ENCODE measurements at regions not wholly inside any gene's neighbourhood (a gene's known extent, or its start where the extent isn't known, plus 50 kb on each side); places are given as distances from the start of the nearest gene placed in this dataset.

DNA sequence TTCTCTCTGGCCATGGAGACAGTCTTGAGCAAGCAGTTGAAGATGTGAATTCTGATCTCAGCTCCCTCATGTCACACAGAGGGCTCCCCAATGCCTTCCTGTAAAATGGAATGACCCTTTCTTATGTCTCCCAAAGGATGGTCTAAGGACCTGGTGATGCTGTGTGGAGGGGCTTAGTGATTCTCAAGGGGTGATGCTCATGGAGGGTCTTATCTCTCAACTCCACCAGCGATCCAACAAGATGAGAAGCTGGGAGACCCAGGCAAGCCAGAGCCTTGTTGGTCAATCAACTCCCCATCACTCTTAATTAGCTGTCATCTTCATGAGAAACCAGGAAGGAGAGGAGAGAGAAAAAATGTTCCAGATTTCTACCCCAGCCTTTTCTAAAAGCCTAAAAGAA lies 78.0 kb upstream of the SORCS3 start:
- ChIA-PET CTCF (ENCODE audit: partially characterized antibody) (interaction anchor here (0.9 to 3.5 kb wide), 3 partner anchors 8 to 17 kb away, joined by 3 to 11 read pairs (median 4); no protein-coding TSS in a partner anchor), POLR2A (ENCODE audit: partially characterized antibody) (no interaction called here)
- H2AK5ac ChIP-seq (ENCODE audit: low read depth, low read length), result no peak overlapping the region
- no peak overlapping the region for H2BK5ac ChIP-seq (ENCODE audit: low read depth, low read length)
- H3K18ac ChIP-seq (ENCODE audit: extremely low read depth, low read length), result no peak overlapping the region
- H2AFZ ChIP-seq (ENCODE audit: low read length), result no peak overlapping the region
- H3K4me1 ChIP-seq (replicated peaks in 1 of 4; ENCODE audit: control insufficient read depth in 3 of 4, insufficient read depth in 4 of 4, low read length in 3 of 4), result no peaks in the 10 kb centered on the region
- 93% methylated on average over 1 of the region's 1 CpG; no CpG with 5 or more reads in 1 of the 2 experiments for WGBS, 2 experiments (ENCODE audit: extremely low coverage in 1 of 2, insufficient coverage in 1 of 2, insufficient read length in 1 of 2, insufficient replicate concordance in 2 of 2, low coverage in 1 of 2, low lambda C conversion rate in 2 of 2, missing lambda C conversion rate in 1 of 2)
- H3K4me3 ChIP-seq (ENCODE audit: extremely low read depth in 1 of 4, insufficient read depth in 2 of 4, low read depth in 3 of 4, low read length in 4 of 4), result no peak overlapping the region
- no peaks in the 10 kb centered on the region for H3K27me3 ChIP-seq (replicated peaks in 1 of 4; ENCODE audit: control insufficient read depth in 3 of 4, extremely low read depth in 1 of 4, insufficient read depth in 3 of 4, low read length in 3 of 4)
- no peaks in the 10 kb centered on the region for H3K23me2 ChIP-seq (ENCODE audit: low read depth, low read length)
- no peak overlapping the region for H4K91ac ChIP-seq (replicated peaks; ENCODE audit: insufficient read length, low read length)
- no peak overlapping the region for H3K4me2 ChIP-seq (ENCODE audit: insufficient read depth in 1 of 2, low read depth in 2 of 2, low read length in 2 of 2)
- H3K9ac ChIP-seq (replicated peaks in 1 of 4; ENCODE audit: extremely low read depth in 1 of 4, low read depth in 3 of 4, low read length in 3 of 4), result no peak overlapping the region
- no peak overlapping the region for H2BK15ac ChIP-seq (ENCODE audit: low read length)
- H4K5ac ChIP-seq (ENCODE audit: insufficient read length, low read depth, low read length), result no peak overlapping the region
- H3K79me1 ChIP-seq (ENCODE audit: low read depth, low read length), result no peaks in the 10 kb centered on the region
- no peak overlapping the region for H3K23ac ChIP-seq (ENCODE audit: insufficient read length)
- H2BK120ac ChIP-seq (replicated peaks; ENCODE audit: low read depth, low read length), result no peak overlapping the region
- H3K27ac ChIP-seq (ENCODE audit: low read depth, low read length), result no peak overlapping the region
- H3K56ac ChIP-seq (replicated peaks; ENCODE audit: insufficient read length, low read depth, low read length), result no peak overlapping the region
- TF ChIP-seq EZH2 (IDR thresholded peaks at IDR 0.05; ENCODE audit: low read depth, low read length, severe bottlenecking), result no peak
- TF ChIP-seq YY1 (IDR thresholded peaks at IDR 0.05; ENCODE audit: low read depth, low read length), result no peak
- TF ChIP-seq EGR1 (IDR thresholded peaks at IDR 0.05; ENCODE audit: borderline replicate concordance, low read depth, low read length), result no peak
- TF ChIP-seq CBX8 (IDR thresholded peaks at IDR 0.05; ENCODE audit: borderline replicate concordance, low read depth, low read length), result no peak
- no peak for TF ChIP-seq TAF7 (optimal IDR thresholded peaks at IDR 0.05; ENCODE audit: borderline replicate concordance, low read depth, low read length)
- TF ChIP-seq JUN (IDR thresholded peaks at IDR 0.05; ENCODE audit: low read depth, low read length), result no peak
- TF ChIP-seq TCF12 (IDR thresholded peaks at IDR 0.05; ENCODE audit: low read depth, low read length), result no peak
- no peak for TF ChIP-seq SIX5 (IDR thresholded peaks at IDR 0.05; ENCODE audit: low read depth, low read length)
- TF ChIP-seq CHD1 (IDR thresholded peaks at IDR 0.05; ENCODE audit: low read depth, low read length), result no peak
- no peak for TF ChIP-seq SAP30 (IDR thresholded peaks at IDR 0.05; ENCODE audit: insufficient read depth, insufficient replicate concordance, low read length)
- TF ChIP-seq NANOG (IDR thresholded peaks at IDR 0.05; ENCODE audit: insufficient read depth, low read depth, low read length, poor library complexity, severe bottlenecking), result no peak
- TF ChIP-seq KDM5A (IDR thresholded peaks at IDR 0.05; ENCODE audit: low read length), result no peak
- no peak for TF ChIP-seq SP2 (IDR thresholded peaks at IDR 0.05; ENCODE audit: low read length)
- TF ChIP-seq, protein P1, sequence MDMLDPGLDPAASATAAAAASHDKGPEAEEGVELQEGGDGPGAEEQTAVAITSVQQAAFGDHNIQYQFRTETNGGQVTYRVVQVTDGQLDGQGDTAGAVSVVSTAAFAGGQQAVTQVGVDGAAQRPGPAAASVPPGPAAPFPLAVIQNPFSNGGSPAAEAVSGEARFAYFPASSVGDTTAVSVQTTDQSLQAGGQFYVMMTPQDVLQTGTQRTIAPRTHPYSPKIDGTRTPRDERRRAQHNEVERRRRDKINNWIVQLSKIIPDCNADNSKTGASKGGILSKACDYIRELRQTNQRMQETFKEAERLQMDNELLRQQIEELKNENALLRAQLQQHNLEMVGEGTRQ (IDR thresholded peaks at IDR 0.05; ENCODE audit: low read length), result no peak
- no peak for DNase-seq (ENCODE audit: low read depth in 1 of 2, low spot score in 2 of 2)
- no peaks in the 10 kb centered on the region for H4K20me1 ChIP-seq (replicated peaks in 1 of 2; ENCODE audit: control insufficient read depth in 1 of 2, insufficient read depth in 2 of 2, low read length in 2 of 2)
- H2BK20ac ChIP-seq (ENCODE audit: low read length), result no peak overlapping the region
- FAIRE-seq, result no peak
- H4K8ac ChIP-seq (ENCODE audit: extremely low read depth, insufficient read depth, low read length), result no peak overlapping the region
- no peak overlapping the region for H2BK12ac ChIP-seq (ENCODE audit: low read depth, low read length)
- H3K79me2 ChIP-seq (ENCODE audit: control insufficient read depth in 1 of 2, insufficient read depth in 2 of 2, low read length in 2 of 2), result no peaks in the 10 kb centered on the region
- H3K36me3 ChIP-seq (ENCODE audit: control insufficient read depth in 2 of 4, insufficient read depth in 4 of 4, low read length in 3 of 4), result no peaks in the 10 kb centered on the region
- H3K4ac ChIP-seq (replicated peaks; ENCODE audit: insufficient read length, low read depth, low read length), result no peak overlapping the region
- no peak overlapping the region for H3K14ac ChIP-seq (ENCODE audit: insufficient read length)
- H3K9me3 ChIP-seq (ENCODE audit: insufficient read depth in 2 of 2, low read depth in 1 of 2, low read length in 1 of 2), result no peaks in the 10 kb centered on the region; a peak in 1 of 4 replicates
